Inferior parietal cortex (tissue), 1 donor: ENCODE measurements at regions not wholly inside any gene's neighbourhood (a gene's known extent, or its start where the extent isn't known, plus 50 kb on each side); places are given as distances from the start of the nearest gene placed in this dataset.
A peak's percentile ranks its signal among the peaks of the same experiment; 100 is the strongest.
"Not testable (repeated sequence)": the region's sequence is repeated elsewhere in the genome, so short reads cannot be mapped to it uniquely, and the experiment has no call there.

Source experiments
- DNase-seq: peaks from one replicate; pipeline ENCODE4 v3.0.0-alpha.2; 2016; ENCODE audit errors: extremely low spot score

- DNase-seq, result no peak
Measured at GRCh38 chr3:16769525-16769924, 115.2 kb upstream of the PLCL2 start.

GRCh38 chr3:16770021-16770420 is 114.7 kb upstream of the PLCL2 start:
- DNase-seq, result no peak

- DNase-seq, result no peak
Measured at GRCh38 chr3:16770792-16771191, 114.0 kb upstream of the PLCL2 start.

DNA sequence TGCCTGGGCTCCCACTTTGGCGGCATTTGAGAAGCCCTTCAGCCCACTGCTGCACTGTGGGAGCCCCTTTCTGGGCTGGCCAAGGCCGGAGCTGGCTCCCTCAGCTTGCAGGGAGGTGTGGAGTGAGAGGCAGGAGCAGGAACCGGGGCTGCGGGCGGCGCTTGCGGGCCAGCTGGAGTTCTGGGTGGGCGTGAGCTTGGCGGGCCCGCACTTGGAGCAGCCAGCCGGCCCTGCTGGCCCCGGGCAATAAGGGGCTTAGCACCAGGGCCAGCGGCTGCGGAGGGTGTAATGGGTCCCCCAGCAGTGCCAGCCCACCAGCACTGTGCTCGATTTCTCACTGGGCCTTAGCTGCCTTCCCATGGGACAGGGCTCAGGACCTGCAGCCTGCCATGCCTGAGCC is 111.2 kb upstream of the PLCL2 start:
- DNase-seq, result not testable (repeated sequence)

- not testable (repeated sequence) for DNase-seq
Measured at GRCh38 chr3:16774536-16774935, 110.2 kb upstream of the PLCL2 start.

DNA sequence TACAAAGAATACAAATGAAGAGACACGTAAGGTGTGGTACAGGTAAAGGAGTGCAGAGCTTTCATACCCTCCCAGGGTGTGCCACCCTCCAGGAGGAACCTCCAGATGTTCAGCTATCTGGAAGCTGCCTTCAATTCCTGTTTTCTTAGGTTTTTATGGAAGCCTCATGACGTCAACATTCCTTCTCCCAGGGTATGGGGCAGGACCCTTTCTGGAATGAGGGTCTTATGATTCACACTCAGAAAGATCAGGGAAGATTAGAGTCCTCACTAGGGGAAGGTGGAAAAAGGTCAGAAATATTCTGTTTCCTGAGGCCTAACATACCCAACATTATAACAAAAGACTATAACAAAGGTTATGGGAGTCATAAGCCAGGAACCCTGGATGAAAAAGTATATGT is 99.8 kb upstream of the PLCL2 start:
- DNase-seq, result no peak

GRCh38 chr3:16785465-16785864 is 99.3 kb upstream of the PLCL2 start:
- DNase-seq, result no peak

GRCh38 chr3:16788440-16789056 is 96.2 kb upstream of the PLCL2 start:
- no peak for DNase-seq

- no peak for DNase-seq
Measured at GRCh38 chr3:16789344-16790120, 95.2 kb upstream of the PLCL2 start.

GRCh38 chr3:16790432-16791400 is 94.0 kb upstream of the PLCL2 start:
- DNase-seq, result no peak

DNA sequence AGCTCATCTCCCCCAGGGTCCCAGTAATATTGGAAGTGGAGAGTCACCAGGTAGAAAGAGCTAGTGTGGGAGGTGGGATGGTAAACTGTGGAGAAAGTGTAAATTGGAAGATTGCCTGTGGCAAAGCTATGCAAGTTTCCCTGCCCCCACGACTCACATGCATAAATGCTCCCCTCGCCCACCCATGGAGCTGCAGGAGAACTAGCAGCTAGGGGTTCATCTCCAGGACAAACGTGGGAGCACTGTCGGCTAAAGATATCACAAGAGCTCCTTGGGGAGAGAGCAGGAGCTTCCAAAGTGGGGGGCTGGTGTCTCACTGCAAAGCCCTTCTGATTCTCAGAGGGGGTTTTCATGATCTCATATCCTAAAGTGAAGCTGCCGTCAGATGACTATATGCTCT is 91.4 kb upstream of the PLCL2 start:
- DNase-seq, result no peak

DNA sequence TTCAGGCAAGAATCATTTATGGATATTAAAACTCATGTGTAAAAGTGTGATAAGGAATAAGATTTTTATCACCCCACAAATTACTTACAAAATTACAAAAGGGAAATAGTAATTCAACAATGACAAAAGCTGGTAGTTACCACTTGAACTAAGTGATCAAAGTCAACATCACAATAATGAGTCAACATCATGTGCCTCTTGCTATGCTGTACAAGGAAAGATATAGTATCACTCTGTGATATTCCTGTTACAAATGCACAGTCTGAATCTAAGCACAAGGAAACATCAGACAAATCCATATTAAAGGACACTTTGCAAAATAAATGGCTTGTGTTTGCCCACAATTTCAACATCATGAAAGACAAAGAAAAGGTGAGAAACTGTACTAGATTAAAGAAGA is 90.5 kb upstream of the PLCL2 start:
- DNase-seq, result no peak

DNA sequence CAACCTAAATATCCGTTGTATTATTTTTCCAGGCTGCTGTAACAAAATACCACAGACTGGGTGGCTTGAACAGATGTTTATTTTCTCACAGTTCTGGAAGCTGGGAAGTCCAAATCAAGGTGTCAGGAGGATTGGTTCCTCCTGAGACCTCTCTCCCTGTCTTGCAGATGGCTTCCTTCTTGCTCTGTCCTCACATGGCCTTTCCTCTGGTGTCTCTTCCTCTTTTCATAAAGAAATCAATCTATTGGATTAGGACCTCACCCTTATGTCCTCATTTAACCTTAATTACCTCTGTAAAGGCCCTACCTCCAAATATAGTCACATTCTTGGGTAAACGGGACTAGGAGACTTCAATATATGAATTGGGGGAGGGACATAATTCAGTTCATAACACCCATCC is 89.2 kb upstream of the PLCL2 start:
- DNase-seq, result no peak

GRCh38 chr3:16797831-16798230 is 86.9 kb upstream of the PLCL2 start:
- no peak for DNase-seq

GRCh38 chr3:16798738-16799137 is 86.0 kb upstream of the PLCL2 start:
- no peak for DNase-seq

DNA sequence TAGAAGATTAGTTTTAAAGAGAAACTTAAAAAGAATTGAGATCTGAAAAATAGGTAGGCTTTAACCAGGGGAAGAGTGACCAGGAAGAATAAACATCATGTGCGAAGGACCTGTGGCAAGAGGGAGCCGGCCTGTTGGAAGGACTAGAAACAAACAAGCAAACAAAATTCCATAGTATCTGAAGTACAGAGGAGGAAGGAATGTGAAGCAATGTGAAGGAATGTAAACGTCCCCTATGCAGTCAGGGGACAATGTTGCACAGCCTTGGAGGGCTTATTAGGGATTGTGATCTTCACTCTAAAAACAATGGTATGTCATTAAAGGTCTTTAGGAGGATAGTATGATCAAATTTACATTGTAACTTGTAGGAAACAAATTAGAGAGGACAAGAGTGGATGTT is 84.4 kb upstream of the PLCL2 start:
- DNase-seq, result no peak

- no peak for DNase-seq
Measured at GRCh38 chr3:16801223-16801622, 83.5 kb upstream of the PLCL2 start.

- DNase-seq, result peak; percentile 42
Measured at GRCh38 chr3:16801698-16802097, 83.1 kb upstream of the PLCL2 start.

DNA sequence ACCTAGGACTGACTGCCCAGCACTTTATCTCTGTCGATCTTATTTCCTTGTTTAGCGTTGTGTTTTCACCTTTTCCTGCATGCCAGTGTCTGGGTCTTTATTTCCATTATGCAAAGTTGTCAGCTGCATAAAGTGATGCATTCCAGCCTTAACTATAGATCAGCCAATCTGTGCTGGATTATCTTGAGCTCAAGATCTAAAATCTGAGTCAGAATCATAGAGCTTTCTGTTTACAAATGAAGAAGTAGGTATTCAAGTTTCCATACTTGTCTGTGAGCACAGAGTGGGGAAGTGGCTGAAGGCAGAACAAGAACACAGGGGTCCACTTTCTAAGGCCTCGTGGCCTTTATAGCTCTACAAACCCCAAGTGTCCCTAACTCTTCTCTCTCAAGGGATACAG is 82.4 kb upstream of the PLCL2 start:
- no peak for DNase-seq

DNA sequence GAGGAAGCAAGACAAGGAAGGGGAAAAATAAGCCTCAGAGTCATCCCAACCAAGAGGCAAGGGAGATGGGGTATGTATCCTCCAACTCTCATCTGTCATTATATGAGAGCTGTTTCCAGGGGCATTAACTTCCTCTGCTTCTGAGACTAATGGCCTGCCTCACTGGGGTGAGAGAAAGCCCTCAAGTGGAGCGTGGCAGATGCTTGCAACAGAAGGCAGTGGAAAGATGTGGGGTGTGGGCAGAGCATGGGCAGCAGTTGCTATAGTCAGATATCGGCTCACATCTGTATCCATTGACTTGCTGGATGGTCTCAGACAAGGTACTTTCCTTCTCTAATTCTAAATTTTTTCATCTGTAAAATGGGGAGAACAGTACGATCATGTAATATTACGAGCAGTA is 81.7 kb upstream of the PLCL2 start:
- no peak for DNase-seq

DNA sequence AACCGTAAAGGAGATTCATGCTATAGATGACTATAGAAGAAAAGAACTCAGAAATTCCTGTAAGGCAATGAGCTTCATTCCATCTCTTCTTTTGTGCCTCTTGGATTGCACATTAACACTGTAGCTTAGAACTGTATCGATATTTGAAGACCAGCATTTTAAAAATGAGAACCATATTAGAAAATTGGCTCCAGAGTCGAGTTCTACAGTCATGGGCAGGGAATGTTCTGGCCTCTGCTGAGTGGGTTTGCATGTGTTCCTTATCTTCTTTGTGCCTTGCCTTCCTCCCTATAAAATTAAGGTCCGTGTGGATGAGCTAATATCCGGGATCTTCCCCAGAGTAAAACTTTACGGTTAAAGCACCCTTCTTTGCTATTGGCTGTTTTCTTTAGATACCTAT is 77.4 kb upstream of the PLCL2 start:
- DNase-seq, result no peak

DNA sequence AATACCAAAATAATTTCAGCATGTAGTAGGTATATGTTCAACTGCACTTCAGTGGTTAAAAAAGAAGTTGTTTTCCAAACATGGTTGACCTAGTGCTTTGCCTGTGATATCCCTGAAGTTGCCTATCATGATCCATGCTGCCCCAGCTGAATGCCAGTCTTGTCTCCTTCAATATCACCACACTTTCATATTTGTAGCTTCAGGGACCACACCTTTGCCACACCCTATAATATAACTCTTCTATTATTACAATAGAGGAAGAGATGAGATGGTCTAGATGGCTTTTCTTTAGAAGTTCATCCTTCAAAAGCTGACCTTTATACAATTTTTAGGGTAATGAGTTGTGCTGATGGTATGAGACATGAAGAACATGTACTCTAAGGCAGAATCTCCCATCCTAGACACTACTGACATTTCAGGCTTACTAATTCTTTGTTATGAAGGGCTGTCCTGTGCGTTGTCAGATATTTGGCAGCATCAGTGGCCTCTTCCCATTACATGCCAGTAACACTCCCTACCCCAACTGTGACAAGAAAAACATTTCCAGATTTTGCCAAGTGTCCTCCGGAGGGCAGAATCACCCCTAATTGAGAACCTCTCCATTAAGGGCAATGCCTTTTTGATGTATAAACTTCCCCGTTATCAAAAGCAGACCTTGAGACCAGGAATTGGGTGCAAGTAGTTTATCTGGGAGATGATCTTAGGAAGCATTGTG is 76.2 kb upstream of the PLCL2 start:
- DNase-seq, result no peak
